ENCODE measurements at regions not wholly inside any gene's neighbourhood (a gene's known extent, or its start where the extent isn't known, plus 50 kb on each side); places are given as distances from the start of the nearest gene placed in this dataset.

GRCh38 chr2:142603759-142604158 is 273.7 kb upstream of the KYNU start:
- no peak for TF ChIP-seq FOXM1 (IDR thresholded peaks at IDR 0.05; ENCODE audit: borderline replicate concordance)
- no peak for TF ChIP-seq LEF1 (IDR thresholded peaks at IDR 0.05; ENCODE audit: borderline replicate concordance)
- TF ChIP-seq FOXA1 (IDR thresholded peaks at IDR 0.05) = no peak
- no peak for TF ChIP-seq ZNF384 (IDR thresholded peaks at IDR 0.05)
- no peak for TF ChIP-seq BHLHE40 (IDR thresholded peaks at IDR 0.05; ENCODE audit: borderline replicate concordance)
- TF ChIP-seq TARDBP (IDR thresholded peaks at IDR 0.05) = no peak
- no peak for TF ChIP-seq SUZ12 (IDR thresholded peaks at IDR 0.05)
- no peak for TF ChIP-seq HDGF (IDR thresholded peaks at IDR 0.05; ENCODE audit: borderline replicate concordance)
- TF ChIP-seq SP1 (IDR thresholded peaks at IDR 0.05) = no peak
- TF ChIP-seq CTBP1 (IDR thresholded peaks at IDR 0.05; ENCODE audit: borderline replicate concordance) = no peak
- no peak for TF ChIP-seq ELF4 (IDR thresholded peaks at IDR 0.05)
- no peak for TF ChIP-seq FOXK2 (IDR thresholded peaks at IDR 0.05)
